NCI-H69 (cell line): ENCODE measurements at regions not wholly inside any gene's neighbourhood (a gene's known extent, or its start where the extent isn't known, plus 50 kb on each side); places are given as distances from the start of the nearest gene placed in this dataset.

Experiments
- DNase-seq: peaks from one replicate; lab custom pipeline; 2025; lab: John Stamatoyannopoulos, UW

- DNase-seq, result no peak
These were observed 1376.4 kb downstream of the TBC1D22A start for GRCh38 chr22:48138855-48139254.

- DNase-seq, result peak; percentile 8
These were observed 1376.0 kb downstream of the TBC1D22A start for GRCh38 chr22:48138427-48138826.

GRCh38 chr22:48137640-48138039 lies 1375.2 kb downstream of the TBC1D22A start:
- DNase-seq, result no peak

- peak; percentile 22 for DNase-seq
These were observed 1373.1 kb downstream of the TBC1D22A start for GRCh38 chr22:48135592-48135991.

- no peak for DNase-seq
These were observed 1363.0 kb downstream of the TBC1D22A start for GRCh38 chr22:48125416-48125815.

GRCh38 chr22:48121984-48122383 lies 1359.5 kb downstream of the TBC1D22A start:
- no peak for DNase-seq

GRCh38 chr22:48118654-48119053 lies 1356.2 kb downstream of the TBC1D22A start:
- no peak for DNase-seq

- DNase-seq, result no peak
These were observed 1354.4 kb downstream of the TBC1D22A start for GRCh38 chr22:48116871-48117270.

GRCh38 chr22:48112687-48113521 lies 1350.5 kb downstream of the TBC1D22A start:
- no peak for DNase-seq

- no peak for DNase-seq
These were observed 1344.3 kb downstream of the TBC1D22A start for GRCh38 chr22:48106715-48107259.

GRCh38 chr22:48106215-48106614 lies 1343.8 kb downstream of the TBC1D22A start:
- no peak for DNase-seq

- no peak for DNase-seq
These were observed 1342.8 kb downstream of the TBC1D22A start for GRCh38 chr22:48105259-48105658.

- no peak for DNase-seq
These were observed 1342.3 kb downstream of the TBC1D22A start for GRCh38 chr22:48104766-48105165.

GRCh38 chr22:48104102-48104738 lies 1341.8 kb downstream of the TBC1D22A start:
- no peak for DNase-seq

GRCh38 chr22:48103126-48103875 lies 1340.9 kb downstream of the TBC1D22A start:
- no peak for DNase-seq

- DNase-seq, result no peak
These were observed 1340.1 kb downstream of the TBC1D22A start for GRCh38 chr22:48102581-48102980.

GRCh38 chr22:48101704-48102103 lies 1339.3 kb downstream of the TBC1D22A start:
- no peak for DNase-seq

GRCh38 chr22:48100685-48101417 lies 1338.4 kb downstream of the TBC1D22A start:
- DNase-seq, result no peak

GRCh38 chr22:48099671-48100070 lies 1337.2 kb downstream of the TBC1D22A start:
- no peak for DNase-seq

GRCh38 chr22:48099251-48099650 lies 1336.8 kb downstream of the TBC1D22A start:
- no peak for DNase-seq

- no peak for DNase-seq
These were observed 1336.4 kb downstream of the TBC1D22A start for GRCh38 chr22:48098921-48099245.
